NCI-H460 (cell line): ENCODE measurements at regions not wholly inside any gene's neighbourhood (a gene's known extent, or its start where the extent isn't known, plus 50 kb on each side); places are given as distances from the start of the nearest gene placed in this dataset.

Experiments
- DNase-seq: peaks from one replicate; pipeline ENCODE4 v3.0.0-alpha.2; 2016; ENCODE audit warnings: low read depth; ENCODE audit errors: extremely low read depth

- no peak for DNase-seq
Observed at GRCh38 chrX:80306007-80306406, 114.2 kb upstream of the TENT5D start.

GRCh38 chrX:80312448-80312847 lies 107.8 kb upstream of the TENT5D start:
- DNase-seq, result no peak

DNA sequence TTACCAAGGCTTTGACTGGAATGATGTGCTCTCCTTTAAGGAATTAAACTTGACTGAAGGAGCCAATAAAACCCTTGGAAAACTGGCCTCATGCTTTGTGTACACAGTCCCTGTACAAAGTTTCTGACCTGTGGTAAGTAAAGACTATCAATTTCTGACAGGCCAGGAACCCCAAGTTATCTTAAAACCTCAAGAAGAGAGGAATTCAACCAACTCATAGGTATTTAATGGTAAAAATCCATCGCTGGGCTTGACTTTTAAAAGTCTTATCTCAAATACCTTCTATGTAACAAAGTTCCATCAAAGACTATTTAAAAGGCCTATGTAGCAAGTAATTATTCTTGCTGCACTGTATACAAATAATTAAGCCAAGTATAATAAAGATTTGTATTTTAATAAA lies 103.7 kb upstream of the TENT5D start:
- DNase-seq, result no peak

- DNase-seq, result no peak
Observed at GRCh38 chrX:80317646-80318045, 102.6 kb upstream of the TENT5D start.

- DNase-seq, result no peak
Observed at GRCh38 chrX:80331285-80331684, 89.0 kb upstream of the TENT5D start.

DNA sequence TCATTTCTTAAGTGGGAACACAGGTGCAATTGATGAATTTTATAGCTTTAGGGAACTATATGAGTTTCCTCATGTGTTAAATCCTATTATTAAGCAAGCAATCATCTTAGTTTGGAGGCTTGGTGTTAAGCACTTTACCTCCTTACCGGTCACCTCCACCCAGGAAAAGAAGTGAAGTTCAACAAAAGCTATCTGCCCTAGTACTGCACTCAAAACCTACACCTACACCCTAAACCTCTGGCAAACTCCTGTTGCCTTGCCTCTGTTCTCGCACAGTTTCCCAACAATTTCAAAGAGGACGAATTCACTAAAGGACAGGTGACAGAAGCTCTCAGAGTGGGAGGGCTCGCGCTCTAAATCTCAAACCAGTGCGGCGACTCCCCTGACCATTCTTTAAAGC lies 85.7 kb upstream of the TENT5D start:
- no peak for DNase-seq

DNA sequence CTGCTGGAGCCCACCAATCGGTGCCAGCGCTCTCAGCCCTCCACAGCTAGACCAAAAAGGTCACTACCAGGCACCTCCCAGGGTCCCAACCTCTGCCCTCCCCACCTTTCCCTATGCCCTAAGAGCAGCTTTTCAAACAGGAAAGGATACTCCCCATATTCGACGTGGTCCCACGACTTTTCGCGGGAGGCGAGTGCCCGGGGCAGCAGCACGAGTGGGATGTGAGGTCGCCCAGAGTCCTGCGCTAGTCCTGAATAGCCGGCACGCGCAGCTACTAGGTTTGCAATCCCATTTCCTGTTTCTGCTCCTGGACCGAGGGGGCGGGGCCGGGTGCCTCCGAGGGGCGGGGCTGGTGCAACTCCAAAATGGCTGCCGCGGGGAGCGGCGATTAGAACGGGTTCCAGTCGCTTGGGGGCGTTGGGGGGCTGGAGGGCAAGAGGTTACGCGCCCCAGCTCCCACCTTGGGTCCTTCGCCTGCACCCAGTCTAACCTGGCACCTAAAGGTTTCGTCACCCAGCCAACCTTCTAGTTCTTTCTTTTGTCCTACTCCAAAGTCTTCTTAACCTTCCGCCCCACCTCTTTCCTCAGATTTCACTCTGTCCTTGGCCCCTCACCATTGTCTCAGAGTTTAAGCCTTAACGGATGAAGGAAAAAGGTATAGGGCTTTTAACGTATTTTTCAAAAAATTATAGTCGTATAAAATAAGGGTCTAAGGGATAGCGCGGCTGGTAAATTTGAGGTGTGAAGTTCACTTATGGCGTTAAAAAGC lies 85.0 kb upstream of the TENT5D start:
- DNase-seq, result no peak

GRCh38 chrX:80354966-80355465 lies 65.2 kb upstream of the TENT5D start:
- no peak for DNase-seq
